HG03378 (cell line): ENCODE measurements at regions not wholly inside any gene's neighbourhood (a gene's known extent, or its start where the extent isn't known, plus 50 kb on each side); places are given as distances from the start of the nearest gene placed in this dataset.

Source experiments
- ATAC-seq: cut with Tn5 transposase; IDR thresholded peaks from one replicate; pipeline ENCODE4 v1.9.1; 2021; ENCODE audit warnings: mild to moderate bottlenecking, moderate library complexity; ENCODE audit not compliant: unreplicated experiment

GRCh38 chr1:90782046-90782445 is 64.9 kb upstream of the BARHL2 start:
- ATAC-seq, result no peak

GRCh38 chr1:90781534-90781933 is 64.4 kb upstream of the BARHL2 start:
- no peak for ATAC-seq

- no peak for ATAC-seq
These were observed 63.9 kb upstream of the BARHL2 start for GRCh38 chr1:90780981-90781380.

GRCh38 chr1:90779573-90779972 is 62.5 kb upstream of the BARHL2 start:
- ATAC-seq, result no peak

- no peak for ATAC-seq
These were observed 61.4 kb upstream of the BARHL2 start for GRCh38 chr1:90778486-90778885.

- ATAC-seq, result no peak
These were observed 56.7 kb upstream of the BARHL2 start for GRCh38 chr1:90773812-90774211.

GRCh38 chr1:90768826-90769225 is 51.7 kb upstream of the BARHL2 start:
- ATAC-seq, result no peak

GRCh38 chr1:90768098-90768497 is 51.0 kb upstream of the BARHL2 start:
- no peak for ATAC-seq
